Spinal cord (tissue), 9 donors: ENCODE measurements at regions not wholly inside any gene's neighbourhood (a gene's known extent, or its start where the extent isn't known, plus 50 kb on each side); places are given as distances from the start of the nearest gene placed in this dataset.
A peak's percentile ranks its signal among the peaks of the same experiment; 100 is the strongest.

Source experiments
- DNase-seq, 6 donors: peaks; one replicate each; pipeline versions ENCODE4 v3.0.0 to v3.0.0-alpha.2; 2013 to 2015; ENCODE audit warnings: low spot score in 6 of 6, low read depth in 4 of 6
- H3K27ac ChIP-seq: one replicate; pipeline ENCODE4 v1.5.1; 2013; ENCODE audit warnings: low read depth, low read length, control low read depth
- H3K27me3 ChIP-seq: one replicate; pipeline ENCODE4 v1.6.1; 2013; ENCODE audit warnings: low read length; ENCODE audit not compliant: control insufficient read depth, insufficient read depth
- H3K36me3 ChIP-seq: one replicate; pipeline ENCODE4 v1.6.1; 2013; ENCODE audit warnings: low read length; ENCODE audit not compliant: control insufficient read depth, insufficient read depth
- H3K4me1 ChIP-seq: one replicate; pipeline ENCODE4 v1.6.1; 2013; ENCODE audit warnings: low read length; ENCODE audit not compliant: control insufficient read depth, insufficient read depth
- H3K4me3 ChIP-seq: one replicate; pipeline ENCODE4 v1.5.1; 2013; ENCODE audit warnings: low read depth, low read length, control low read depth
- H3K9me3 ChIP-seq: one replicate; pipeline ENCODE4 v1.6.1; 2013; ENCODE audit warnings: low read length; ENCODE audit not compliant: control insufficient read depth, insufficient read depth
- WGBS: methylation state at CpG from one replicate; pipeline ENCODE4 v1.1.5; 2013; ENCODE audit warnings: missing lambda C conversion rate; ENCODE audit not compliant: insufficient coverage; 5-methylcytosine and 5-hydroxymethylcytosine counted together
- donor health status: healthy.

GRCh38 chr14:42229294-42229693 lies 622.6 kb downstream of the LRFN5 start:
- no peaks in the 10 kb centered on the region for H3K4me1 ChIP-seq
- no peaks in the 10 kb centered on the region for H3K36me3 ChIP-seq
- no peak for DNase-seq
- H3K9me3 ChIP-seq: no peaks in the 10 kb centered on the region
- no peaks in the 10 kb centered on the region for H3K27me3 ChIP-seq
- no peak overlapping the region for H3K4me3 ChIP-seq
- H3K27ac ChIP-seq: no peak overlapping the region
- WGBS: 79% methylated on average over 6 of the region's 6 CpGs

GRCh38 chr14:42228611-42229010 lies 621.9 kb downstream of the LRFN5 start:
- Histone ChIP-seq H3K4me1 (no peaks in the 10 kb centered on the region), H3K9me3 (no peaks in the 10 kb centered on the region), H3K36me3 (no peaks in the 10 kb centered on the region), H3K4me3 (no peak overlapping the region), H3K27me3 (no peaks in the 10 kb centered on the region), H3K27ac (no peak overlapping the region)
- no peak for DNase-seq
- 86% methylated on average over 7 of the region's 7 CpGs for whole genome bisulfite sequencing

- H3K9me3 ChIP-seq: no peaks in the 10 kb centered on the region
- H3K36me3 ChIP-seq: no peaks in the 10 kb centered on the region
- H3K27ac ChIP-seq: no peak overlapping the region
- no peak overlapping the region for H3K4me3 ChIP-seq
- peak; percentile 38 to 92 (median 58) for DNase-seq
- H3K27me3 ChIP-seq: no peaks in the 10 kb centered on the region
- WGBS: 92% methylated on average over 2 of the region's 2 CpGs
- H3K4me1 ChIP-seq: no peaks in the 10 kb centered on the region
These were observed 617.6 kb downstream of the LRFN5 start for GRCh38 chr14:42224053-42224888.

- Histone ChIP-seq H3K4me3 (no peak overlapping the region), H3K36me3 (no peaks in the 10 kb centered on the region), H3K27me3 (no peaks in the 10 kb centered on the region), H3K27ac (no peak overlapping the region), H3K4me1 (no peaks in the 10 kb centered on the region), H3K9me3 (no peaks in the 10 kb centered on the region)
- peak in 4 of 6 donors; percentile 4 to 71 (median 38) for DNase-seq
- WGBS: 7% methylated on average over 2 of the region's 3 CpGs
These were observed 616.3 kb downstream of the LRFN5 start for GRCh38 chr14:42222924-42223471.

- Histone ChIP-seq H3K4me1 (no peaks in the 10 kb centered on the region), H3K4me3 (no peak overlapping the region), H3K9me3 (no peaks in the 10 kb centered on the region), H3K27me3 (no peaks in the 10 kb centered on the region), H3K36me3 (no peaks in the 10 kb centered on the region), H3K27ac (no peak overlapping the region)
- DNase-seq: peak in 2 of 6 donors; percentile 6 to 15
These were observed 608.4 kb downstream of the LRFN5 start for GRCh38 chr14:42214981-42215491.

- Histone ChIP-seq H3K4me1 (no peaks in the 10 kb centered on the region), H3K36me3 (no peaks in the 10 kb centered on the region), H3K9me3 (no peaks in the 10 kb centered on the region), H3K27me3 (no peaks in the 10 kb centered on the region), H3K27ac (no peak overlapping the region), H3K4me3 (no peak overlapping the region)
- no peak for DNase-seq
- no CpG with 5 or more reads among the region's 2 CpGs for WGBS
These were observed 594.3 kb downstream of the LRFN5 start for GRCh38 chr14:42200957-42201356.

GRCh38 chr14:42198010-42198409 lies 591.3 kb downstream of the LRFN5 start:
- no peak overlapping the region for H3K4me3 ChIP-seq
- WGBS: 83% methylated on average over 2 of the region's 3 CpGs
- DNase-seq: no peak
- H3K4me1 ChIP-seq: no peaks in the 10 kb centered on the region
- no peaks in the 10 kb centered on the region for H3K9me3 ChIP-seq
- H3K36me3 ChIP-seq: no peaks in the 10 kb centered on the region
- no peak overlapping the region for H3K27ac ChIP-seq
- H3K27me3 ChIP-seq: no peaks in the 10 kb centered on the region

- Histone ChIP-seq H3K27ac (no peak overlapping the region), H3K4me1 (no peaks in the 10 kb centered on the region), H3K36me3 (no peaks in the 10 kb centered on the region), H3K27me3 (no peaks in the 10 kb centered on the region), H3K4me3 (no peak overlapping the region), H3K9me3 (no peaks in the 10 kb centered on the region)
- DNase-seq: peak in 1 of 6 donors; percentile 8
- 70% methylated on average over 2 of the region's 4 CpGs for WGBS
These were observed 586.3 kb downstream of the LRFN5 start for GRCh38 chr14:42192738-42193653.

- Histone ChIP-seq H3K27ac (no peak overlapping the region), H3K27me3 (no peaks in the 10 kb centered on the region), H3K4me1 (no peaks in the 10 kb centered on the region), H3K36me3 (no peaks in the 10 kb centered on the region), H3K9me3 (no peaks in the 10 kb centered on the region), H3K4me3 (no peak overlapping the region)
- DNase-seq: no peak
- WGBS: no CpG with 5 or more reads among the region's 1 CpG
These were observed 584.1 kb downstream of the LRFN5 start for GRCh38 chr14:42190744-42191143.
